GM19397 (cell line): ENCODE measurements at regions not wholly inside any gene's neighbourhood (a gene's known extent, or its start where the extent isn't known, plus 50 kb on each side); places are given as distances from the start of the nearest gene placed in this dataset.

Experiments
- ATAC-seq: cut with Tn5 transposase; IDR thresholded peaks from one replicate; pipeline ENCODE4 v1.9.1; 2021; ENCODE audit warnings: mild to moderate bottlenecking, moderate library complexity; ENCODE audit not compliant: unreplicated experiment

- no peak for ATAC-seq
Measured at GRCh38 chr16:86447228-86447627, 63.1 kb upstream of the FOXF1 start.

DNA sequence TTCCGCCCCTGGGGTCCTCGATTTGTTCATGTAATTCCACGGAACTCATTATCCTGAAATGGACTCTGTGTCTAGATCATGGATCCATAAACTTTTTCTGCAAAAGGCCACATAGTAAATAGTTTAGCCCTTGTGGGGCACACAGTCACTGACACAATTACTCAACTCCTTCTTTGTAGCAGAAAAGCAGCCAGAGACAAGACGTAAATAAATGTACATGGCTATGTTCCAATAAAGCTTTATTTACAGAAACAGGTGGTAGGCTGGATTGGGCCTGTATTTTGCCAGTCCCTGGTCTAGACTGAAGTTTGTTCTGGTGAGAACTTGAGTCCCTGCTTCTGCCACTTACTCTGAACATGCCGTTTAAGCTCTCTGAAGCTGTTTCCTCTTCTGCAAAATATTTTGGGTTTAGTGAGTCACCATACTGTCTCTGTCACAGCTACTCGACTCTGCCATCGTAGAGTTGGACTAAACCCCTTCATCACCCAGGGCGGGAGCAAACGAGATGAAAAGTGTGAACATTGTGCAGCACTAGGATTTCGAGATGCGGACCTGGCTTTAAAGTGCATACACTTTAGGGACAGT lies 61.9 kb upstream of the FOXF1 start:
- ATAC-seq, result no peak

DNA sequence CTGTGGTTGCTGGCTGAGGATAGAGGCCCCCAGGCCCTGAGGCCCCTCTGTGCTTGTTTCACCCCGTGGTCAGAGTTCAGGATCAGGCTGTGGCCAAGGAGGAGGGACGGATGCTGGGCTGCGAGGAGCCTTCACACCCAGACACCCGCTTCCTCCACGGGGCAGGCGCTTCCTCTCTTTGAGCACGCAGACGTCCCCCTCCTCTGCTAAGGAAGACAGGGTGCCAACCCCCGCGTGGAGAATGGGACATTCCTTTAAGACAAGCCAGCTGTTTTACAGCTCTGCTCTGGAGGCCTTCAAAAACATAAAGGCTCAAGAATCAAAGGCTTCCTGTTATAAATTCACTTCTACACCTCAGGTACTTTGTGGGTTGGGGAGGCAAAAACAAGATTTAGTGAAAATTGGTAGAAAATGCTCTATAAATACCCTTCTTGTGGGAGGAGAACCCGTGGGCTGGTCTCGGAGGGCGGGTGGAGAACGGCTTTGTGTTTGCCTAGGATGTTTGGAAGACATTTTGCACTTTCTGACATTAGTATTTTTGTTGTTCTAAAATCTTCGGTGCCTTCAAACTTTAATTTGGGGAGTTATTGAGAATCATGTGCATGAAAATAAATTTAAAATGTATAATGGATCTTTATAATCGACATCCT lies 60.8 kb upstream of the FOXF1 start:
- no peak for ATAC-seq

GRCh38 chr16:86450691-86451090 lies 59.6 kb upstream of the FOXF1 start:
- ATAC-seq, result no peak

DNA sequence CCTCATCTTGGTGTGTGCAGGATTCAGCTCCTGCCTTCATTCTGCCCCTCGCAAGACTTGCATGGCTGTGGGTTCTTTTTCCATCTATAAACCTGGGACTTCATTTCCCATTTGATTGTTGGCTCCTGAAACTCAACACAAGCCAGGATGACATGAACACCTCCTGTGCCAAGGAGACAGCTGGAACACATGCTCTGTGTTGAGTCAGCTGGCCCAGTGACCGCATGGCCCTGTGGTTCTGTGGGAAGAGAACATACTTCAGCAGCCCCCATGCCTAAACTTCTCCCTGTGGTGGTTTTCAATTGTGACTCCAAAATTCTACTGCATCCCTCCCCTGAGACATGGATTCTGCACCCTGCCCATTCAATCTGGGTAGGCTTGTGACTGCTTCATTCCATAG lies 57.9 kb upstream of the FOXF1 start:
- ATAC-seq, result no peak

- ATAC-seq, result no peak
Measured at GRCh38 chr16:86455116-86455515, 55.2 kb upstream of the FOXF1 start.

DNA sequence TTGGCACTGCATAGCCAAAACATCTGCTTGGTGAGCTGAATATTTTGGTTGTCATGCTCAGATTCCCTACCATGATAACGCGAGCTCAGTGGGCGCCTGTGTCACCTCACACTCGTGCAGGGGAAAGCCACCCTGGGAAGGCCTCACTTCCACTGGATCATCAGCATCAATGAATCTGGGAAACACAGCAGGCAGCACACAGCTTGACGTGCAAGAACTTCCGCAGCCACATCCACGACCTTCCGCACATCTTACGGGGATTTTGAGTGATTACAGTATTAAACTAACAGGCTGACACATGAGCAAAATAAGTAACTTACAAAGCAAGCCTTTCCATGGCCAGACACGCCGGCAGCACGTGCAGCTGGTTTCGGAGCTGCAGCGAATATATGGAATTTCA lies 54.7 kb upstream of the FOXF1 start:
- ATAC-seq, result no peak

DNA sequence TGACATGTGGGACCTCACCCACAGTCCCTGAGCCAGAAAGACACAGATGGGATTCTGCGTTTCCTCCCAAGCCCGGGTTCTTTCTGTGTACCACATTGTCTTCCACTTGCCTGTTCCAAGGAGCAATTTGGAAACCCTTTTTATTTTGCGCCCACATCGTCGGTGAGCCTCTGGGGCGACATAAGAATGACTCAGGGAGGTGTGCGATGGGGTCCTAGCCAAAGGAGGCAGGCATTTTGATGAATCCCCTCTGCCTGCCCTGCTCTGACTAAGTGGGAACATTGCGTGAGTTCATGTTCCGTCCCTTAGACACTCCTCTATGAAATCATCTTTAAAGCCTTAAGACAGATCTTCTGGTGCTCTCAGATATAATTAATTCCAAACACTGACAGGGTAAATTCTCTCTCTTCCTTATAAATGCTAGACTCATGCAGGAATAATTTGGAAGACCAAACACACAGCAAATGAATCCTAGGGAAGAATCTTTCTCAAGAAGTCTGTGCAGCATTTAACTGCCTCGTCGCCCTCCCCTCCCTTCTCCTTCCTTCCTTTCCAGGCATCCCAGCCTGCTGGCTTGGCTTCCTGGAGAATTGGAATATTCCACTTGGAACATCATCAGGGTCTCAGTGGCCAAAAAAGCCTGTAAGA lies 52.7 kb upstream of the FOXF1 start:
- ATAC-seq, result no peak

DNA sequence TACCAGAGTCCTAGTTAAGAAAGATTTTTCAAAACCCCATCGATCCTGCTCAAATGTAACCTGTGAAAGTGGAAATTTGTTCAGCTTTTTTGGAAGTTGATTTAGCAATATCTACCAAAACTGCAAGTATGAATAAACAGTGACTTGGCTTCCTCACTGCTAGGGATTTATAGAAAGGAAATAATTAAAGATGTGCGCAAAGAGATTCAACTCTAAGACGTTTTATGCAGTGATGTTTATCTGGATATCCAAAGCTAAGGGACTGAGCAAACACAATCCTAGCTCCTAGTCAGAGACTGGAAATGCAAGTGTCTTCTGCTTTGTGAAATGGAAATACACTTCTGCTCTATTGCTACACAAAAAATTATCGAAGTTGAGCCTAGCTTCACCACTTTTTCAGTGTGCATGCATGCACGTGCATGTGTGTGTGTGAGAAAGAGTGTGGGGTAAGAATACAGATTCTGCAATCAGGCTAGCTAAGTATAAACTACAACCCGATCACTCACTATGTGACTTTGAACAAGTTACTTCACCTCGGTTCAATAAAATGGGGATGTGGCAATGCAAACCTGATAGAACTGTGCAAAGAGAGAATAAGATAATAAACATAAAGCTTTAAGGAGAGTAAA lies 52.1 kb upstream of the FOXF1 start:
- ATAC-seq, result no peak

GRCh38 chr16:86459266-86459665 lies 51.1 kb upstream of the FOXF1 start:
- no peak for ATAC-seq
